ENCODE measurements at regions not wholly inside any gene's neighbourhood (a gene's known extent, or its start where the extent isn't known, plus 50 kb on each side); places are given as distances from the start of the nearest gene placed in this dataset.

DNA sequence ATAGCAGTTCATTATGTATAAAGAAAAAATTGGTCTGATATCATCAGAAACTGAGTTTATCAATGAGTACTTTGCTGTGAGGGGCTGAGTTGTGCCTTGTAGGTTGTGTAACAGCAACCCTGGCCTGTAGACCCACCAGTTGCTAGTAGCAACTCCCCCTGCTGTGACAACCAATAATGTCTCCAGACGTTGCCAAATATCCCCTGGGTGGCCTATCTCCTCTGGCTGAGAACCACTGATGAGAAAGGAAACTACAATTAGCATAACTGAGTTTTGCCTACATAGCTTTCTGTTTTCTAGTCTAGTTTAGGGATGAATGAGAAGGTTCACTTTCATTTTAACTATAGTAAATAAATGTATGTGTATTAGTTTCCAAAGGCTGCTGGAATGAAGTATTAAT is 234.1 kb downstream of the CPE start:
- no peak for DNase-seq

DNA sequence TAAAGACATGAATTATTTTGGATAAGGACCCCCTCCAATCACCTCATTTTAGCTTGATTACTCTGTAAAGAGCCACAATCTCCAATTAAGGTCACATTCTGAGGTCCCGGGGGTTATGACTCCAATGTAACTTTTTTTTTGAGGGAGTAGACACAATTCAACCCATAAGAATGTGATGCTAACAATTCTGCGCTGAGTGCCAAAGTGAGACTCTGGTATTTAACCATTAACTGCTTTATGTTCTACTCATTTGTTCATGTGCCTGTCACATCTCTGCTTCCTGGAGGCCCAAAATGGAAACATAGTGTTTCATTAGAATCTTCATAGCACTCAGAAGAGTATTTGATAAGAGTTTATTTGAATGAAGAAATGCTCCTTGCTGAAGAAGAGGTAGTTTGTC is 234.8 kb downstream of the CPE start:
- no peak for DNase-seq

DNA sequence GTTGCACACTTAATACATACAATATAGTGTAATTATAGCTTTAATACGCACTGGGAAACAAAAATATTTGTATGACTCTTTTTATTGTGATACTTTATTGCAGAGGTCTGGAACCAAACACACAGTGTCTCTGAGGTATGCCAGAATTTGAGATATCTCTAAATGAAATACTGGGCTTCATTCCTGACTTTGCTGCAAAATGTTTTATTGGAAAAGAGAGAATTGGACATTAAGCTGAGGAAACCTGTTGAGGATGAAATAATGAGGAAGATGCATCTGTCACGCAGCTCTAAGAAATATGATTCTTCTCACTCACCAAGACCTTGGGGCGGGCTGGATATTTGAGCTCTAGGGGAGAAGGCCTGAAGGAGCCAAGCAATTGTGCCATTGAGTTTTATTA is 242.1 kb downstream of the CPE start:
- DNase-seq, result no peak

DNA sequence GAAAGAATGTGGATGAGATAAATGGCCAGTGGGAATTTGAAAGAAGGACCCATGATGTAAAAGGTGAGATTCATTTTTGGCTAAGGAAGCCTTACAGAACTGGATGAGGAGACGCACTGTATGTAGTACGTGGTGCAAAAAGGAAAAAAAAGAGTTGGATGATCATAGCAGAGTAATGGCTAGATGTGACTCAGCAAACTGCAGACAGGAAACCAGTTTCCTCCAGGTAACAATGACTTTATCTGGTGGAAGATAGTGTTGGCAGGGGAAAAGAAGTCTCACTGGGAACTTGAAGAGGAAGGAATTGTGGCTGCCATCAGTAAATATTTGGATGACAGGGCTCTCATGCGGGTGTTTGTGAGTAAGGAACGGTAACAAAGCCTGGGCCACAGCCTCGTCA is 243.2 kb downstream of the CPE start:
- no peak for DNase-seq

DNA sequence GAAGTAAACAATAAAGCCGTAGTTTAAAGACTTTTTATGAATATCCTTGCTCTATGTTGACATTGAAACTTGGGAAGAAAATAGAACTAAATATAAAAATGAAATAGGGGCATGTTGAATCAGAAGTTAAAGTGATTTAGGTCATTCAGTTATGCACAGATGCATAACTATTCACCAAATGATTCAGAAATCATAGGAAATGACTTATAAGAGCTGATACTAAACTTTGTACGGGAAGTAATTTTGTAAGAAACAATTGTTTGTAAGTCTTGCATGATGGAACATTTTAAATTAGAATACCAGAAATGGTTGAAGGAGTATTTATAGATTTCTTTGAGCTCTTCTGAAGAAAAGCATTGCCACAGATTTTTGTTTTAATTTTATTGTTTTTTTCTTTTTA is 246.5 kb downstream of the CPE start:
- DNase-seq, result no peak

DNA sequence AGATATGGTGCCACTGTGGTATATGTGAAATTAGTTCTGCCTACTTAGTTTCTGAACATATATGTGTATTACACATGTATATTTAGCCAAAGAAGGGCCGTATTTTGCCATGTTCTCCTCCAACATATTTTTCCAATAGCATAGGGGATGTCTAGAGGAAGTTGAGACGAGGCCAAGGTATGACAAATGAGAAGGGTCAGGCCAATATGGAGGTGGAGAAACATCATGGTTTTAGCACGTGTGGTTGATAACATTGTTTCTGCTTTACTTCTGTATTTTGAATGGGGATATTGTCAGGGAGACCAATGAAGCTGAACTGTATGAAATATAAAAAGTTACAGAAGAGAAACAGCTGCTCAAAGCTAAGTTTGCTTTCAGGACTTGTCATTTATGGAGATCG is 246.7 kb upstream of the TLL1 start:
- no peak for DNase-seq

DNA sequence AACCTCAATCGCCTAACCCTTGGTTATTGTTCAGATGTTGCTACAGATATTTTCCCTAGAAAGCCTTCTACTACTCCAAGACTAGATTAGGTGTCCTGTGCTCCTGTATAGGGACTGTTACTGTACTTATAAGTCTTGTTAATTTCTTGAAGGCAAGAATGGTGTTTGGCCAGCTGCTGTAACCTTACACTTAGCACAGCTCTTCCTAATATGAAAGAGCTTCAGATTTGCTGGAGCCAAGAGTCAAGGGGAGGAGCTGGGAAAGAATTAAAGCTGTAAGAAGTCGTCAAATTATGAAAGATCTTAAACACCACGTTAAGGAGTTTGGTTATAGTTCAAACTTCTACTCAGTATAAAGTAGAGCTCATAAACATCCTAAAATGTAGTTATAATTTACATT is 245.9 kb upstream of the TLL1 start:
- DNase-seq, result no peak

DNA sequence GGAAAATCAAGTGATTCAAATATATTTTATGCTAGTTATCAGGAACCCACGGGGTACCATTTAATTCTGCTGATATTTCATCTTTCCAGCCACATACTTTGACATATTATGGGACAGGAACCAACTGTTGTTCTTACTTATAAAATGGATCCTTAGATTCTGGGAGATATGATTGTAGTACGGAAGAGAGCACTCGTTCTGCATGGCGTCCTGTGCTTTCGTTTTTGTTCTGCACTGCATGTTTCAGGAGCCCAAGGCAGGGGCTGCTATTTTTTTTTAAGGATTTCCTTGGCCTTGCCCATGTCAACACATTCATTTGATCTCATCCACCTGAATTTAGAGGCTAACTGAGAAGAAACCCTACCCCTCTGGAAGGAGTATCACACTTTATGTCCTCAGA is 245.5 kb upstream of the TLL1 start:
- no peak for DNase-seq

DNA sequence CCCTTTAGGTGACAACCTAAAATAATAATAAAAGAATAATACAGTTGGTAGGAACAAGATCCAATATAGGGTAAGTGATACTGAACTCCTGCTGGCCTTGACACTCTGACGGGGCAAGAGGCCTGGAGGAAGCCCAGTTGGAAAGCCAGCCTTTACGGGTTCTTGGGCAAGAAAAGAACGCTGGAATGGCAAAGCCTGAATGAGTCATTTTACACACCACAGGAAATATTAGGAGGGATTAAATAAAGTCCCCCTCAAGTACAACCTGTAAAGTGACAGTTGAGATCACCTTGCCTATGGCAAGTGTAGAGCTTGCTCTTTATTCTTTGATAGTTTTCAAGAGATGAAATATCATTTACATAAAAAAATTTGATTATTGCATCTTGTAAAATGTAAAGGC is 244.5 kb upstream of the TLL1 start:
- DNase-seq, result no peak

DNA sequence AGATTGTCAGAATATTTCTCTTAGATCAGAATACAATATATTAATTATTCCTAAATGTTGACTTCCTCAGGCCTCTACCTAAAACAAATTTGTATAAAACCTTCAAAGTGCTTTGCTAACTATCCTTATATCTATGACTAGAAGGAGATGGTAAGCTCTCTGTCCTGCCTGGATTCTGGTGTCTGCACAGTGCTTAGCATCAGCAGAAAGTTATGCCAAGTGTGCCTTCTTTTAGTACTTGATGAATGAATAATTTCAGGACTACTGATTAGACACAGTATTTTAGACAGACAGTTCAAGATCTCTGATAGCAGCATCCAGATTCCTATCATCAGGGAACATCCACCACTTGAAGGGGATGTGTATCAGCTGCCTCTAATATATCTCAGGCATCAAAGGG is 242.4 kb upstream of the TLL1 start:
- no peak for DNase-seq

DNA sequence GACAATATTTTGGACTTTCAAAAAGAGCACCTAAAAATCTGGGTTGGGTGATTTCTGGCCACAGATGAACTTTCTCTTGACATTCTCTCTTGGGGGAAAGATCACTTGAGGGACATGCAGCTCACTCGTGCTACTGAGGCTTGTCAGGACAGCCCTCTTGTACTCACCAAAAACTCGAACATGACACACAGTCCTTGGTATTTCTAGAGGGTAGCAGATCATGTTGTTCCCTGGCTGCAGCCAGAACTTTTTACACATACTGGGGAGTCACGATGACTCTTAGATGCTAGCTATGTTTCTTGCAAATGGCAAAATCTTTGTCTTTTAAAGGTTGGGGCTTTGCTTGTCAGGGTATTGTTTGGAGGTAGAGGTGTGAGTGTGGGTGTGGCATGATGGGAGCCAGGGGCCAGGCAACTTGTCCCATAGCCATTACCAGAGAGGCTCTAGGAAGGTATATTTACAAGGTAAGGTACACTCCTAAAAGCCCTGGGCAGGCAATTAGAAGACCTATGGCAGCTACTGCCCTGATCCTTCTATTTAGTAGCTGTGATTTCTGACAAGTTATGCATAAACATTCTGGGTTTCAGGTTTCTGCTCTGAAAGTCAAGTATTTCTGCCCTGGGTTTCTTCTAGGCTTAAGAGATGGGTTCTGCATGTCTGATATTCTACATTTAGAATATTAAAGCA is 241.7 kb upstream of the TLL1 start:
- DNase-seq, result no peak

DNA sequence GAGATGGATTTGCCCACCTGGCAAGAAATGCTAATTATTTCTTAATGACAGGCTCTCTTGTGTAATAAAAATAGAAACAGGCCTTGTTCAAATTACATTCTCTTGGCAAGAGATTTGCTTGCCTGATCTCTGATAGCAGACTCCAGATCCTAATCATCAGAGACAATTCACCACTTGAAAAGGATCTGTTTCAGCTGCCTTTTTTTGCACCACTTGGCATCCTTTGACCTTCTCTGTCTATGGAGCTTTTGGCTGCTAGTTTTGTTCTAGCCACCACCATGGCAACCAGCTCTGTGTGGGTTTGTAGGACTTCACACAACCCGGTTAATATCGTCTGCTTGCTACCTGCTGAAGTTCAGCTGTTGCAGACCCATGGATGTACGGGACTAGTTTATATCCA is 241.1 kb upstream of the TLL1 start:
- no peak for DNase-seq

DNA sequence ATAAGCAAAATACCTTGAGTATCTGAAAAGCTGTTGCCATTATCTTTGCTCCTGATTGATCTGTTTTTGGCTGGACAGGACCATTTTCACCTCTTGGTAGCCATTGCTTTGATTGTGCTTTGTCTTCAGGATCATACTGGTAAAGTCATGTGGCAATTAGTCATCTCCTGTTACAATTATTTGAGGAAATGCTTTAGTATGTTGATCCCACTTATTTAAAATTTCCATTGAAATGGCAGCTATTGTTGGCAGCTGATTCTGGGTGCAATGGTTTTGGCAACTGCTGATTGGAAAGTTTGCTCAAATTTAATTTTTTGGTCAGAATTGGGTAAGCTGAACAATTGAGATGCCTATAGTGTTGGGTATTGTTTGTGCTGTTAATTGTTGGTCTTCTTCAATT is 238.3 kb upstream of the TLL1 start:
- DNase-seq, result no peak

DNA sequence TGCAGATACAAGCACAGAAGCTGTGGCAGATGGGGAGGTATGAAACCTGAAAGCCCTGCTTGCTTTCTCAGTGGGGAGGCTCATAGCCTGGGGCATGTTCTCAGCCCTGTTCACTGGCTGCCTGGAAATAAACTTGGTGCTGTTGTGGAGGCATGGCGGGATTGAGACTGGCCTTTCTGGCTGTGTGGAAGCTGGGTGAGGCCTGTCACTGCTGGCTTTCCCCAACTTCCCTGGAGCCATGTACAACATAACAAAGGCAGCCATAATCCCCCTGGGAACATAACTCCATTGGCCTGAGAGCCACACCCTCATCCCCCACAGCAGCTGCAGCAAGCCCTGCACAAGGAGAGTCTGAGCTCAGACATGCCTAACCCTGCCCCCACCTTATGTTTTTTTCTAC is 237.7 kb upstream of the TLL1 start:
- DNase-seq, result no peak

DNA sequence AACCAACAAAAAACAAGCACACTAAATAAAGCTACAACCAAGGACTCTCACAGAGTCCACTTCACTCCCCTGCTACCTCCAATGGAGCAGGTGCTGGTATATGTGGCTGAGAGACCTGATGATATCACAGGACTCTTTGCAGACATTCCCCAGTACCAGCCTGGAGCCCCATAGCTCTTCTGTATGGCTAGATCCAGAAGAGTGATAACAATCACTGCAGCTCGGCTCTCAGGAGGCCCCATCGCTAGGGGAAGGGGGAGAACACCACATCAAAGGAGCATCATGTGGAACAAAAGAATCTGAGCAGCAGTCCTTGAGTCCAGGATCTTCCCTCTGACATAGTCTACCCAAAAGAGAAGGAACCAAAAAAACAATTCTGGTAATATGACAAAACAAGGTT is 237.1 kb upstream of the TLL1 start:
- DNase-seq, result no peak

DNA sequence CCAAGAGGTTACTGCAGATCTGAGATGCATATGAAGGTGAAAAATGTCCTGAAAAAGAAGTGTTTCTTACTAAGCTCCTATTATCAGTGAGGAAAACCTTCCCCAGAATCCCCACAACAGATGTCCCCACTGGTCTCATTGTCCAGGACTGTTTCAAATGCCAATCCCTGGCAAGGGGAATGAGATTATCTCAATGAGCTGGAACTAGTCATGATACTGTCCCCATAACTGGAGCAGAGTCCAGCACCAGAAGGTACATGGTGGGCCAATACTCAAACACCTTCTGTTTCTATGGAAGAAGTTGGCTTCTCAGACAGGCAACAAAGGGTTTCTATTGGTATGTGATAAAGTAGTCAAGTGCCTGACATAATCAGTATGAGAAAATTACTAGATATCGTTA is 221.1 kb upstream of the TLL1 start:
- no peak for DNase-seq

DNA sequence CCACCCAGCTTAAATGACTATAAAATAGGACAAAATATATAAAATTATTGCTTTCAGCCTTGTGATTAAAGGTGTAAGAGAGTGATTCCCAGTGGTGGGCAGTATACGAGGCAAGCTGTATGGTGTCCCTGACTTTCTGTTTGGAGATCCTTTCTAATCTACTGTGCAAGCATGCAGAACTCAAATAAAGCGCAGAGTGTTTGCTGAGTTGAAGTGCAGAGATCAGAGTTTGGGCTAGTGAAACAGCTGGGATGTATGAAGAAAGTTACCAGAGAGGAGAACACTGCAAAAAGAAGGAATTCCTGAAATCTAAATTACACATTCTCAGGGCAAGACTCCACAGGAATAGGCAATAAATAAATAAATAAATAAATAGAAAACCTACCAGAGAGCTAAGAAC is 218.5 kb upstream of the TLL1 start:
- no peak for DNase-seq

DNA sequence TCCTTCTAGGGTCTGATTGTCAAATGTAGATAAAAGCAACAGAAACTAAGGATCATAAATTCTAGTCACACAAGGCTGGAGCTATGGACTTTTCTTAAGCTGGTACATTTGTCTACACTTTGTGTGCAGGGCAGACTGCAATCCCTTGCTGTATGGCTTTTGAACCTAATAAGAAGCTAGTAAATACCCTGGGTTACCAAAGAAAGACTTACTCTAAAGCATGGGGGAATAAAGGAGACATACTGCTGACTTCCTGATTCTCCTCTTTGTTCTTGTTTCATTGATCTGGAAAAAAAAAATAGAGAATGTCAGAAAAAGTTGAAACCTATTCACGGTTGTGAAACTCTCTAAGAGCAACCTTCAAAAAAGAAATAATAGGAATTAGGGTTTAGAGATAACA is 216.6 kb upstream of the TLL1 start:
- DNase-seq, result no peak

DNA sequence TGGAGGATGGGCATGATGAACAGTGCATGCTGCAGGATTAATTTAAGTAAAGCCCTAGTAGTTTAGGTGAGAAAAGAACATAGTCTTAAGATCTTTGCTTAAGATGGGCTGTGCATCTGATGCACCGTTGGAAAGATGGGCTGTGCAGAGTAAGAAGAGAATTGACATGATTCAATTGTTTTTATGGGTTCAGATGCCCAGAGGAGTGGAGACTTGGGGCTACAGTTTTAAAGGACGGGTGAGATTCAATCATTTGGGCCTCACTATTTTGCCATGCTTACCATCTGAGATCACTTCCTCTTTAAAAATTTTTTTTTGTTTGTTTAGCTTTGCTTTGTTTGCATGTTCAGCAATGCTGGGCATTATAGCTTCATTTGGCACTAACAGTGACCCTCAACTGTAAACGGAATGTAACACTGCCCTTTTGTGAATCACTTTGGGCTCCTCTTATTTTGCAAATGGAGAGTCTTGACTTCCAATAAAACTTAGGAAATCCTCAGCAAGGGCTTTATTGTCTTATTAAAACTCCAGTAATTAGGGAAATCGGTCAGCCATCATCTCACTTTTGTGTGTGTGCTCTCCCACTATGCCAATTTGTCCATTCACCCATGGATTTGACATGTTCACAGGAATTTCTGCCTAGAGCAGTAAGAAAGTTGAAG is 216.1 kb upstream of the TLL1 start:
- DNase-seq, result no peak

DNA sequence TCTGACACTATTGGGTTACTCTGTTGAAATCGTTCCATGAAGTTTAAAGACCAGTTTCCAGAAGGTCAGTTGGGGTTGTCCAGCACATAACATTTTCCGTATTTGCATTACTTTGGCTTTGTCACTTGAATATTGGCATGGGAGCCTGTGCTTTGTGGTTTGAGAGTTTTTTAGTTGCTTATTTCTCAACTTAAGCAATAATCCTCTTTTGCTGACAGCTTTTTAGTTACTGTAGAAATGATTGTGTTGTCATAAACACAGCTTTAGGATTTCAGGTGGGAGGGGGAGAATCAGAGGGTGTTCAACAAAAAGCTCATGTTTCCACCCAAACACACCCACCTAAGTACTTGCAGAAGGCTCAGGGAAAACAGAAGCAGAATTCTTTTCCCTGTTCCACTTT is 210.7 kb upstream of the TLL1 start:
- no peak for DNase-seq

DNA sequence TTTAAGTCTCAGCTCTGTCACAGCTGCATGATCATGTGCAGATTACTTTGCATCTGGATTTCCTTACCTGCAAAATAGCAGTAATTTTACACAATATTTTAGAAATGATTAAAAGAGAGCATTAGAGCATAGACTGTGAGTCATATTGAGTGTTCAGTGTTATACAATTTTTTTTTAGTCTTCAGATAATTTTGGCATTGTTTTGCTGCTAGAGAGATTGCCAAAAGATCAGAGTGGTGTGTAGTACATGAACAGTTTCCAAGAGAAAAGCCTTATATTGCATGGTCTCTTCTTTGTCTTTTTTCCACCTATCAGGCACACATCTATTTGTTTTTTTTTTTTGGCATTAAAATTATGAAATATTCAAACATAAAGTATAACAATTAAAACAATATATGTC is 209.6 kb upstream of the TLL1 start:
- no peak for DNase-seq

DNA sequence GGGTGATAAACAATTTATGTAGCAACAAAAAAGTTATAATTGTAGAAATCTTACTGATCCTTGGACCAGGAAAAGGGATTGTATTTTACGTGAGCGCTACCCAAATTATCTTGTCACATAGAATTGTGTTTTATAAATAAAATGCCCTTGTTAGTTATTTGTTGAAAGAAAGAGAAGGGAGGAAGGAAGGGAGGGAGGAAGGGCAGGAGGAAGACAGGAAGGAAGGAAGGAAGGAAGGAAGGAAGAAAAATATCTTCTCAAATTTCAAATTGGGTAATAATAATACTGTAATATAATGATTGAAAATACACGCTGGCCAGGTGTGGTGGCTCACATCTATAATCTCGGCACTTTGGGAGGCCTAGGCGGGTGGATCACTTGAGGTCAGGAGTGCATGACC is 206.2 kb upstream of the TLL1 start:
- no peak for DNase-seq

DNA sequence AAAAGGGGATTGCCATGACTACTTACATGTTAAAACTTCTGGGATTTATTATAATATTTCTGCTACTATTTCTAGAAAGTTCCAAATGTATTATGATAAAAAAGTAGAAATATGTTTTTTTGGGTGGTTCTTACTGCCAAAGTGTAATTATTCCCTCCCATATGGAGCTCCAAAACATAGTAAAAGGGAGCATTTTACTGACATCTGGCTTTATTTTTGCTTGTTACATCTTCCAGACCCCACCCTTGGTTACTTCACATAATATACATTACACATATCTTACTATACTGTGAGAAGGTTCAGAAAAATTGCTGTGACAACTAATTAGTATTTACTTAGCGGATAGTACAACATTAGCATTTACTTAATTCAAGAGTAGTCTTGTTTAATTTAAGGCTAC is 205.1 kb upstream of the TLL1 start:
- no peak for DNase-seq

DNA sequence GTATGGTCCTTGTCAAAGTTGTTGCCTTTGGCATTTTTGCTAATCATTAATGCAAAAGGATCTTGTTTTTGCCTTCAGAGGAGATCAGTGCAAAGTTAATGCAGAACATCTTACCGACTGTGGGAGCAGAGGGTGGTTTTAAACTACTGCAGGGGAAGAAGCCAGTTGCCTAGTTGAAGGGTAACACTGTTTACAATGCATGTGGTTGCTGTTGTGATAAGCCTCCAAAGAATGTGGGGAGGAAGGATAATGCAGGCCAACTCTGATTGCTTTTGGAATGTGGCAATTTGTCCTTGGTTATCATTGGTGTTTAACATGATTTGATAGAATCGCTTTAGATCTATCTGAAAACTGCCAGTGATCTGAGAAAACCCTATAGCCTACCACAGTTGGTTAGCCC is 204.3 kb upstream of the TLL1 start:
- no peak for DNase-seq

DNA sequence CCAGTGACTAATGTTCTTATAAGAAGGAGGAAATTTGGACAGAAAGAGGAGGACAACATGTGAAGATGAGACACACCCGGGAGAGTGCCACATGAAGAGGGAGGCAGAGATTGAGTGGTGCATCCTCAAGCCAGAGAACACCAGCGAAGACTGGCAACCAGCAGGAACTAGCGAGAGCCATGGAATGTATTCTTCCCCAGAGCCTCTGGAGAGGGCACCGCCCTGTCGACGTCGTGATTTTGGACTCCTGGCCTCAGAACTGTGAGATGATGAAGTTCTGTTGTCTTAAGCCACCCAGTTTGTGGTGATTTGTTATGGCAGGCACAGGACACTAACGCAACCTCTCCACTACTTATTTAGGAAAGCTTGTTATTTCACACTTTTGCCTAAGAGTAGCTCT is 196.0 kb upstream of the TLL1 start:
- DNase-seq, result no peak
